ENCODE measurements at regions not wholly inside any gene's neighbourhood (a gene's known extent, or its start where the extent isn't known, plus 50 kb on each side); places are given as distances from the start of the nearest gene placed in this dataset.

DNA sequence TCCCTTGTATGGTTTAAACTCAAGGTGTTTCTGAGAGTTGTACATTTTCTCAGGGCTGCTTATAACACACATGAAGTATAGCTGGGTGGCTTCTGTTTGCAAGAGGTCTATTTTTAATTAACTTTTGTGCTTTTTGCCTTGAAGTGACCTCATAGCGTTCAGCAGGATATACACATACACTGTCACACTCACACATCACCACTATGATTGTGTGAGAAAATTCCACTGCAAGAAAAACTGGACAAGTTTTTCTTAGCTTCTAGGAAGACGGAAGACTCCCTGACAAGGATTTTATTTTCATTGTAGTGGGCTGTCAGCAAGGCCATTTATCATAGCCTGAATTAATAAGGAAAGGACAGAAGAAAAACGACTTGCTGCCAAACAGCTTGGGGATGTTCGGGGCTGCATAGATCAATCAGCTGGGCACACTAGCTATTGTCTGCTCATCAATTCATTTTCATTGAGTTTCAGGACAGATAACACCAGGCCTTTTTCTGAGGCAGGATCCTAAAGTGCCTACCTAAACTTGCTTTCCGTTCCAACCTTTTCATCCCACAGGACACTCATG lies 192.8 kb upstream of the CRBN start:
- Histone ChIP-seq H3K9me3 (no peaks in the 10 kb centered on the region), H3K27me3 (no peaks in the 10 kb centered on the region), H3K27ac (no peak overlapping the region), H3K4me1 (no peaks in the 10 kb centered on the region), H3K36me3 (no peaks in the 10 kb centered on the region), H3K4me3 (no peak overlapping the region)
- TF ChIP-seq, protein P1, sequence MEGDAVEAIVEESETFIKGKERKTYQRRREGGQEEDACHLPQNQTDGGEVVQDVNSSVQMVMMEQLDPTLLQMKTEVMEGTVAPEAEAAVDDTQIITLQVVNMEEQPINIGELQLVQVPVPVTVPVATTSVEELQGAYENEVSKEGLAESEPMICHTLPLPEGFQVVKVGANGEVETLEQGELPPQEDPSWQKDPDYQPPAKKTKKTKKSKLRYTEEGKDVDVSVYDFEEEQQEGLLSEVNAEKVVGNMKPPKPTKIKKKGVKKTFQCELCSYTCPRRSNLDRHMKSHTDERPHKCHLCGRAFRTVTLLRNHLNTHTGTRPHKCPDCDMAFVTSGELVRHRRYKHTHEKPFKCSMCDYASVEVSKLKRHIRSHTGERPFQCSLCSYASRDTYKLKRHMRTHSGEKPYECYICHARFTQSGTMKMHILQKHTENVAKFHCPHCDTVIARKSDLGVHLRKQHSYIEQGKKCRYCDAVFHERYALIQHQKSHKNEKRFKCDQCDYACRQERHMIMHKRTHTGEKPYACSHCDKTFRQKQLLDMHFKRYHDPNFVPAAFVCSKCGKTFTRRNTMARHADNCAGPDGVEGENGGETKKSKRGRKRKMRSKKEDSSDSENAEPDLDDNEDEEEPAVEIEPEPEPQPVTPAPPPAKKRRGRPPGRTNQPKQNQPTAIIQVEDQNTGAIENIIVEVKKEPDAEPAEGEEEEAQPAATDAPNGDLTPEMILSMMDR (IDR thresholded peaks at IDR 0.05), result no peak
- no peak for TF ChIP-seq POLR2A (IDR thresholded peaks at IDR 0.05)
- no peak for DNase-seq

DNA sequence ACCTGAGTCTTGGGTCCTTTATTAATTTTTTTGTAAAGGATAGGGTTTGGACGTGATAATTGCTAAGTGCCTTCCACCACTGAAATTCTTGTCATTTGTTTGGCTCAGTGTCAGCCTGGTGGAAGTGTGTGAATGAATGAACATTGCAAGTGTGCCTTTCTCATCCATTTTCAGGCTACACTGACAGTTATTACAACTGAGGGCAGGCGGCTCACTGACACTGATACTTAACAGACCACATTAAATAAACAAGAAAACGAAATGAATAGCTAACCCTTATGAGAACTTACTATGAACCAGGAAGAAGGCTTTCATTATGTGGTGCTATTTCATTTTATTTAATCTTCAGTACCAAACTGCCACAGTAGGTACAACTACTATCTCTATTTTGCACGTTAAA lies 188.8 kb upstream of the CRBN start:
- H3K4me3 ChIP-seq, result no peak overlapping the region
- H3K27ac ChIP-seq, result no peak overlapping the region
- H3K27me3 ChIP-seq, result no peaks in the 10 kb centered on the region
- H3K4me1 ChIP-seq, result no peaks in the 10 kb centered on the region
- H3K36me3 ChIP-seq, result no peaks in the 10 kb centered on the region
- TF ChIP-seq POLR2A (IDR thresholded peaks at IDR 0.05), result no peak
- TF ChIP-seq, protein P1 (IDR thresholded peaks at IDR 0.05), result no peak
- no peak for DNase-seq
- no peaks in the 10 kb centered on the region for H3K9me3 ChIP-seq

DNA sequence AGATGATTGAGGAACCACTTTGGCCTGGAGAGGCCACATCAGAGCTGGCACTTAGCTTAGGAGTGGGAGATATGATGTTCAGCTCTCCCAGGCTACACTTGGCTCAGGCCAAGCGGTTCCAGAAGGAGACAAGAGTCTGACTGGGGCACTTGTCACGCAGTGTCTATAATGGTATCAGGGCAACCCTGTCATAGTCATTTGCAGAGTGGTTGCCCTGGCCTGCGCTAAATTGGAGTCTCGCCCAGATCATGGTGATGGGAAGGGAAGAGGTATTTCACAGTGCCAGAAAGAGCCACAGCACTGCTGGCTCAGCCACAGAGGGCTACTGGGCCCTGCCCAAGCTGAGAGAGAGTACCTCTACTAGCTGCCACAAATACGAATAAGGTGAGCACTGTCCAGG lies 186.9 kb upstream of the CRBN start:
- no peaks in the 10 kb centered on the region for H3K4me1 ChIP-seq
- TF ChIP-seq, protein P1 (IDR thresholded peaks at IDR 0.05), result no peak
- no peak for TF ChIP-seq POLR2A (IDR thresholded peaks at IDR 0.05)
- H3K27ac ChIP-seq, result no peak overlapping the region
- no peaks in the 10 kb centered on the region for H3K36me3 ChIP-seq
- H3K4me3 ChIP-seq, result no peak overlapping the region
- DNase-seq, result no peak
- no peaks in the 10 kb centered on the region for H3K27me3 ChIP-seq
- H3K9me3 ChIP-seq, result no peaks in the 10 kb centered on the region

DNA sequence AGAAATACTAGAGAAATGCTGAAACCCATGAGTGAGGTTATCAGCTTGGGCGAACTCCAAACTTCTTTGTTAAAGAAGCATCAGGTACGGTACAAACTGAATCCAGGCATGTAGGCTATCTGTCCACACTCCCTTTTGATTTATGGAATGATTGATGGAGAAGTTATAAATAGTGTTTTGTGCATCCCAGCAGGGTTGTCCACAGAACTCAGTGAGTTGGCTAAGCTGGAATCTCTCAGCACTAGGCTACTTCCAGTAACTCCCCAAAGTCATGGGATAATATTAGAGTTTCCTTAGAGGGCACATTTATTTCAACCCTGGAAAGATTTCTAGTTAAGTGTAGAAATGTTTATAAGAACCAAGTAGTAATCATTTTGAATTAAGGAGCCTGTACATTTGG lies 186.2 kb upstream of the CRBN start:
- TF ChIP-seq, protein P1 (IDR thresholded peaks at IDR 0.05), result no peak
- TF ChIP-seq POLR2A (IDR thresholded peaks at IDR 0.05), result no peak
- Histone ChIP-seq H3K9me3 (no peaks in the 10 kb centered on the region), H3K4me3 (no peak overlapping the region), H3K4me1 (no peaks in the 10 kb centered on the region), H3K27me3 (no peaks in the 10 kb centered on the region), H3K36me3 (no peaks in the 10 kb centered on the region), H3K27ac (no peak overlapping the region)
- DNase-seq, result no peak

DNA sequence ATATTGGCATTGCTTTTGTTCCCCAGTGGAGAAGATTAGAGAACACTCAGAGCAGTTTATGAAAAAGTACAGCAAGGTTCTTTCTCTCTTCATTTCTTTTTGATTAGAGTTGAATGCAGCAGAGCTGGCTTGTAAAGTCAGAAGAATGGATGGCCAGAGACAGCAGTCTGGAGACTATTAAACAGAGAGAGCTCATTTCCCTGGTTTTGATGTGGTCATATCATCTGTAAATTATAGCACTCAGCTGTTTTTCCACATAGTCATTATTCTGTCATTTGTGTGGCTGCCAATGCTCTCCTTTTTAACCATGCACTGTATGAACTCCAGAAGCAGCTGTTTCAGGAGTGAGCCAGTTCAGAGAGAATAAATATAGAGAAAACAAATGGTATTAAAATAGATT lies 177.4 kb upstream of the CRBN start:
- Histone ChIP-seq H3K27me3 (no peaks in the 10 kb centered on the region), H3K9me3 (no peaks in the 10 kb centered on the region), H3K4me3 (no peak overlapping the region), H3K36me3 (no peaks in the 10 kb centered on the region), H3K27ac (no peak overlapping the region), H3K4me1 (no peaks in the 10 kb centered on the region)
- no peak for DNase-seq
- TF ChIP-seq, protein P1 (IDR thresholded peaks at IDR 0.05), result no peak
- TF ChIP-seq POLR2A (IDR thresholded peaks at IDR 0.05), result no peak

DNA sequence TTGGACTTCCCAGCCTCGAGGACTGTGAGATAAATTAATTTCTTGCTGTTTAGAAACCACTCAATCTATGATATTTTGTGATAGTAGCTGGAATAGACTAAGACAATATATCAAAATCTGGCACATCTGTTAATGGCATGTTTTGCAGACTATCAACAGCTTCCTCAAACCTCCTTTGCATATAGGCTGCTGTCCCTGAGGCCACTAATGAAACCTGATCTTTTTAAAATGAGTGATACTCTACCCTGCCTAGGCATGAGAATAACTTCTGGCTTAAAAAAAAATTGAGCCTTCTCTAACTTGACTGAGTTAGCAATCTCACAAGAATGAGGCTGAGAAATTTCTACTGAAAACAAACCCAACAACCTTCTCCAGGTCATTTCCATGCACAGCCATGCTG lies 176.0 kb upstream of the CRBN start:
- TF ChIP-seq, protein P1 (IDR thresholded peaks at IDR 0.05), result no peak
- TF ChIP-seq POLR2A (IDR thresholded peaks at IDR 0.05), result no peak
- no peak for DNase-seq
- Histone ChIP-seq H3K4me1 (no peaks in the 10 kb centered on the region), H3K9me3 (no peaks in the 10 kb centered on the region), H3K4me3 (no peak overlapping the region), H3K27me3 (no peaks in the 10 kb centered on the region), H3K36me3 (no peaks in the 10 kb centered on the region), H3K27ac (no peak overlapping the region)

All from Peyer's patch (tissue), 4 donors.